Keratinocyte (primary cell): ENCODE measurements at regions not wholly inside any gene's neighbourhood (a gene's known extent, or its start where the extent isn't known, plus 50 kb on each side); places are given as distances from the start of the nearest gene placed in this dataset.

Experiments
- DNase-seq: peaks from one replicate; pipeline ENCODE4 v3.0.0-alpha.2; 2011; ENCODE audit warnings: low read depth, missing footprints, low spot score
- FAIRE-seq: peaks from 2 replicates; lab custom pipeline; 2011; peaks lifted over from hg19 to GRCh38; lab: Jason Lieb, UNC
- H2AFZ ChIP-seq: 2 replicates; pipeline ENCODE4 v1.6.0; 2012; ENCODE audit warnings: low read length, control low read depth, inconsistent platforms; ENCODE audit not compliant: control insufficient read depth
- H3K27ac ChIP-seq: 2 replicates; pipeline ENCODE4 v1.5.1; 2011; ENCODE audit warnings: low read length; ENCODE audit not compliant: control insufficient read depth, insufficient read depth
- H3K27me3 ChIP-seq: 3 replicates; pipeline ENCODE4 v1.6.0; 2011; ENCODE audit warnings: low read length; ENCODE audit not compliant: control insufficient read depth, insufficient read depth; ENCODE audit errors: extremely low read depth
- H3K36me3 ChIP-seq, 2 experiments: 2 replicates in 1 of 2; 3 replicates in 1 of 2; pipeline ENCODE4 v1.5.1; 2011; ENCODE audit warnings: low read length in 2 of 2, mild to moderate bottlenecking in 1 of 2; ENCODE audit not compliant: control insufficient read depth in 2 of 2, insufficient read depth in 2 of 2; ENCODE audit errors: extremely low read depth in 1 of 2
- H3K4me1 ChIP-seq: 3 replicates; pipeline ENCODE4 v1.5.1; 2011; ENCODE audit warnings: low read length; ENCODE audit not compliant: control insufficient read depth, insufficient read depth; ENCODE audit errors: extremely low read depth
- H3K4me2 ChIP-seq: 3 replicates; pipeline ENCODE4 v1.6.0; 2011; ENCODE audit warnings: low read depth, low read length; ENCODE audit not compliant: control insufficient read depth, insufficient read depth; ENCODE audit errors: extremely low read depth
- H3K4me3 ChIP-seq, 3 experiments: fragments of 200-600 bp in 1 of 3; sonication (generic) in 1 of 3; 2 replicates in 2 of 3; 3 replicates in 1 of 3; pipeline ENCODE4 v1.5.1; 2011 to 2016; ENCODE audit warnings: low read length in 3 of 3, mild to moderate bottlenecking in 3 of 3, control low read depth in 2 of 3, inconsistent platforms in 1 of 3, low read depth in 1 of 3, mixed read lengths in 1 of 3, mixed run types in 1 of 3, moderate library complexity in 1 of 3; ENCODE audit not compliant: control insufficient read depth in 2 of 3, insufficient read depth in 2 of 3; ENCODE audit errors: extremely low read depth in 1 of 3
- H3K79me2 ChIP-seq: 2 replicates; pipeline ENCODE4 v1.6.0; 2012; ENCODE audit warnings: low read length; ENCODE audit not compliant: control insufficient read depth, insufficient read depth
- H3K9ac ChIP-seq: 3 replicates; pipeline ENCODE4 v1.6.0; 2011; ENCODE audit warnings: low read length; ENCODE audit not compliant: control insufficient read depth, insufficient read depth; ENCODE audit errors: extremely low read depth
- H3K9me1 ChIP-seq: 3 replicates; pipeline ENCODE4 v1.6.0; 2011; ENCODE audit warnings: low read length; ENCODE audit not compliant: control insufficient read depth, insufficient read depth; ENCODE audit errors: extremely low read depth
- H3K9me3 ChIP-seq: 2 replicates; pipeline ENCODE4 v1.5.1; 2012; ENCODE audit warnings: low read depth, low read length; ENCODE audit not compliant: control insufficient read depth
- H4K20me1 ChIP-seq: 3 replicates; pipeline ENCODE4 v1.6.0; 2011; ENCODE audit warnings: low read length; ENCODE audit not compliant: control insufficient read depth, insufficient read depth; ENCODE audit errors: extremely low read depth
- CTCF ChIP-seq, 3 experiments: IDR thresholded peaks in 1 of 3; conservative IDR thresholded peaks in 1 of 3; optimal IDR thresholded peaks in 1 of 3; 2 replicates in 2 of 3; 3 replicates in 1 of 3; pipeline versions ENCODE3 to v1.5.1; 2011; ENCODE audit warnings: low read length in 3 of 3, mild to moderate bottlenecking in 3 of 3, moderate library complexity in 2 of 3, control low read depth in 1 of 3, inconsistent platforms in 1 of 3; ENCODE audit not compliant: insufficient read depth in 2 of 3; ENCODE audit errors: extremely low read depth in 1 of 3
- EZH2 ChIP-seq: IDR thresholded peaks from one replicate; pipeline ENCODE4 v1.6.1; 2012; ENCODE audit warnings: inconsistent platforms, mild to moderate bottlenecking, low read length, moderate library complexity
- dilution Hi-C: fragments of 300-500 bp; cut with MboI; formaldehyde crosslinking; loops from one replicate; pipeline ENCODE4 v1.7.0; 2020; ENCODE audit warnings: low sequenced_read_pairs; ENCODE audit not compliant: extremely low pct_ligation_motif_present

- H3K27me3 ChIP-seq: peaks cover 10% of the 10 kb centered on the region
These were observed 410.0 kb upstream of the MKI67 start for GRCh38 chr10:128536259-128536658.

GRCh38 chr10:128537834-128538330 lies 411.7 kb upstream of the MKI67 start:
- dilution Hi-C loops: no loop called here
- Histone ChIP-seq H3K4me2 (no peak overlapping the region), H3K4me3 (no peak overlapping the region), H3K27ac (no peak overlapping the region), H3K79me2 (no peaks in the 10 kb centered on the region), H3K27me3 (peaks cover 10% of the 10 kb centered on the region), H3K4me1 (no peaks in the 10 kb centered on the region), H2AFZ (no peak overlapping the region), H3K9ac (no peak overlapping the region), H3K9me1 (no peaks in the 10 kb centered on the region), H3K9me3 (no peaks in the 10 kb centered on the region), H4K20me1 (no peaks in the 10 kb centered on the region), H3K36me3 (no peaks in the 10 kb centered on the region)
- no peak for DNase-seq
- TF ChIP-seq CTCF (optimal IDR thresholded peaks at IDR 0.05 in 1 of 3, IDR thresholded peaks at IDR 0.05 in 1 of 3, conservative IDR thresholded peaks at IDR 0.05 in 1 of 3; ENCODE audit: extremely low read depth in 1 of 3, insufficient read depth in 2 of 3, low read length in 3 of 3) (no peak), EZH2 (no peak)
- FAIRE-seq: no peak

More at GRCh38 chr10:128536259-128536658, 410.0 kb upstream of the MKI67 start:
- no peaks in the 10 kb centered on the region for H3K36me3 ChIP-seq
- dilution Hi-C loops: no loop called here
- TF ChIP-seq EZH2: no peak
- no peak for TF ChIP-seq CTCF (optimal IDR thresholded peaks at IDR 0.05 in 1 of 3, IDR thresholded peaks at IDR 0.05 in 1 of 3, conservative IDR thresholded peaks at IDR 0.05 in 1 of 3; ENCODE audit: extremely low read depth in 1 of 3, insufficient read depth in 2 of 3, low read length in 3 of 3)
- FAIRE-seq (no peak), DNase-seq (no peak)
- H3K9me3 ChIP-seq: no peaks in the 10 kb centered on the region
- no peak overlapping the region for H3K4me3 ChIP-seq
- no peak overlapping the region for H3K9ac ChIP-seq
- no peak overlapping the region for H3K27ac ChIP-seq
- H4K20me1 ChIP-seq: no peaks in the 10 kb centered on the region
- no peak overlapping the region for H3K4me2 ChIP-seq
- H3K79me2 ChIP-seq: no peaks in the 10 kb centered on the region
- no peak overlapping the region for H2AFZ ChIP-seq
- no peaks in the 10 kb centered on the region for H3K4me1 ChIP-seq
- no peaks in the 10 kb centered on the region for H3K9me1 ChIP-seq
